Middle frontal gyrus (tissue), 1 donor: ENCODE measurements at regions not wholly inside any gene's neighbourhood (a gene's known extent, or its start where the extent isn't known, plus 50 kb on each side); places are given as distances from the start of the nearest gene placed in this dataset.
"Not testable (repeated sequence)": the region's sequence is repeated elsewhere in the genome, so short reads cannot be mapped to it uniquely, and the experiment has no call there.

ENCODE experiments used
- DNase-seq: peaks from one replicate; pipeline ENCODE4 v3.0.0-alpha.2; 2015; ENCODE audit warnings: low spot score; ENCODE audit errors: extremely low spot score

DNA sequence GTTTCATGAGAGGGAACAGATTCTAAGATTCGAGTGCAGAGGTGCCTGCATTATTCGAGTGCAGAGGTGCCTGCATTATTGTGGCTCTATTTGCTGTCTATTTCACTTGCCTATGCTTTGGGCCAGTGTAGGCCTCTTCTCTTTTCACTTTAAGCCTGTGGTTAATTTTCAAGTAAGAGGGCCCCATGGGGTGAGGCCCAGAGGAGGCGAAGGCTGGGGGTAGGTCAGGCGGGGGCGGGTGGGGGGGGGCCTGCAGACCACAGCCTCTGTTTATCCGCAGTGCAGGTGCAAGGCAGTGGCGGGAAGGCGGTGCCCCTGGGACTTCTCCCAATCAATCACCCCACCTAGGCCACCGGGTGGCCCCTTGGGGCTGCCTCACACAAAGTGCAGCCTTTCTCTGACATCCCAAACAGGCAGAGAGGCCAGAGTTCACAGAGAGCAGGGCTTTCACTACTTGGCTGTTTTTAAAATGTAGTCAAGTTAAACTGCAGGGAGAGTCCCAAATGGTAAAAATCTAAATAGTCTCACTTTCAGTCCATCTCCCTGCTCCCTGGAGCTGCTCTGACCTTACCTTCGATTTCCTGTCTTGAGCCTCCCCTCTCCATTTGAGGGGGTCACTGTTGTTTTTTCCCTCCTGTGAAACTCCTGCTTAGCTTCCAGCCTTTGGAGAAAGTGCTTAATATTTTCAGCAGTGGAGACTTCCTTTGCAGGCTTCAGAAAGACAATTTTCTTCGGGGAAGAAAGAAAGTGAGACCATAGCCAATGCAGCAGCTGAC is 249.0 kb downstream of the DLEU7 start:
- no peak for DNase-seq

DNA sequence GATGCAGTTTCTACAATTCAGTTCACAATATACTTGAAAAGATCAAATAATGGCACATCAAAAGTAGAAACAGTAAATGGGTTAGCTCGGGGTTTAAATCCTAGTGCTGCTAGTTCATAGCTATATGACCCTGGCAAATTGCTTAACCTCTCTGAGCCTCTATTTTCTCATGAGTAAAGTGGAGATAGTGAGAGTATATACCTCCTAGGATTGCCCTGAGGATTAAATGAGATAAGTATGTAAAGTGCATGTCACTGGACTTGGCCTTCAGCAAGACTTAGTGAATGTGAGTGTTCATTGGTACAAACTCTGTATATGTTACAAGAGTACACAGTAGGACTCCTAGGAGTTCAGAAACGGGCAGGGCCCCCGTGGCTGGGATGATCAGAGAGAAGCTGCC is 248.3 kb downstream of the DLEU7 start:
- DNase-seq, result no peak

DNA sequence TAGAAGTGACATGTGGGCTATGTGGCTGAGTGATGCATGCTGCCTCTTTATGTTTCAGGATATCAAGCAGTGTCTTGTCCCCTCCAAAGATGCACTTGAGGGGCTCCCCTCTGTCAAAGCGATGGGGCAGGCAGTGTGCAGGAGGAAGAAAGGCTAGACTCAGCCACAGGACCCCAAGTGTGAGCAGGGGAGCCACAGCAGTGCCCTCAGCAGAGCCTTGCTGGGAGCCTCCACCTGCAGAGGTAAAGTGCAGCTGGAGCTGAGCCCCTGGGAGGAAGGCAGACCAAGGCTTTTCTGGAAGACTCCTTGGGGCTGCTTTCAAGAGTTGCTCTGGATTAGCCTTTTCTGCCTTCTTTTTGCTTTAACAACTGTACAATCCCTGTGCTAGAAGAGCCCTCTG is 247.3 kb downstream of the DLEU7 start:
- no peak for DNase-seq

DNA sequence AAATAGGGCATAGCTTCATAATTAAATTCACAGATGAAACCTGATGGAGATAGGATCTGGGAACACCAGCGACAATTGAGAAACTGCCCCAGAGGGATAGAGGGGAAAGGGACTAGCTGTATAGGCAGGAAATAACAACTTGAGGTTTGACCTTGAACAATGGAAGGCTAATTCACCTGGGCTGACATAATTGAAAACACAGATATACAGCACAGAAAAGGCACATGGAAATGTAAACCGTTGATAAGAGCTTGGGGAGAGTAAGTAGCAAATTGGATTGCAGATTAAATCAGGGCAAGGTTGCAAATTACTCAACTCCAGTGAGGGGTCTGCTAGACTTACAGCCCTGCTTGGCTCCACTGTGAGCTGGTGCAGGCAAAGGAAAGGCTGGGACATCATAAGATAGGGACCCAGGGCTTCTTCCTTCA is 246.7 kb downstream of the DLEU7 start:
- no peak for DNase-seq

DNA sequence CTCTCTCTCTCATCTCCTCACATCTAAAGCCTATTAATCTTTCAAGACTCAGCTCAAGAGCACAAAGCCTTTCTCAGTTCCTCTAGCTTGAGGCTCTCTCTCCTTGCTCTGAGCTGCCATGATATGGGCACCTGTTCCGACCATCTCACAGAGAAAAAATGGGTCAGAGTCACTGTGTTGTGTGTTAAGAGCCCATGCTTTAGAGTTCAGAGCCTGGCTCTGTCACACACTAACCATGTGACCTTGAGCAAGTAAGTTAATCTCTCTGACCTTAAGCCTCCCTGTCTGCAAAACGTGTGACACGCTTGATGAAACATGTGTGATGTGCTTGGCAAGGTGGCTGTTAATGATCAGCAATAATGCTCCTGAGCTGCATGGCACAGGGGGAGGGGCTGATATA is 245.2 kb downstream of the DLEU7 start:
- DNase-seq, result no peak

DNA sequence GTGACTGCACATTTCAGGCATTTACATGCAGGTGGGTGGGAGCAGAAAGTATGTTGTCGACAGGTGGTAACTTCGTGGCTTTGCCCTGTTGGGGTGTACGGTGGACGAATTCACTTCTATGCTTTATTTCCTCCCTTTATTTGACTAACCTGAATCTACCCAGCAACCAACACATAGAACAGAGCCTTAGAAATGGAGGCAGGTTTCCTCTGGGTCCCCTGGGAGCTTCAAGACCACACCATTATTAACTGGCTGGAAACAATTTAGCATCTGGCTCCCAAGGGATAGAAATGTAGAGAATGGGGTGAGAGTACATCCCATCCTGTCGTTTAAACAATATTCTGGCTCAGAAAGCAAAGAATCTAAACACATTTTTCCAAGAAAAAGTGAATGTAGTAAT is 244.4 kb downstream of the DLEU7 start:
- no peak for DNase-seq

DNA sequence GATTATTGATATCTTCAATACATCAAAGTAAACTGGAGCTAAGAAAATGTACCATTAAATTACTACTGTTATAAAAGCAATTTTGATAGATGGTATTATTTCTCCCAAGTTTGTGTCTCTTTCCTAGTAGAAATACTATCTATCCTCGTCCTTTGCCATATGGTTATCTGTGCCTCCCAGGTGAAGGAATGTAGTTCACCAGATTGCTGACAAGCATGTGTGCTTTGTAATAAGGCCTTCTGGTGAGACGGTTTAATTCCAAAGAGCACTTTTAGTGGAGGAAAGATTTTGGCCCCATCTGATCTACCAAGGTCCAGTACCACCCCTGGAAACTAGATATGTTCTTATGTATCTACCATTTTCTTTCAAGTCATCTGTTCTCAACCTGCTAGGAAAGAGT is 243.6 kb downstream of the DLEU7 start:
- no peak for DNase-seq

DNA sequence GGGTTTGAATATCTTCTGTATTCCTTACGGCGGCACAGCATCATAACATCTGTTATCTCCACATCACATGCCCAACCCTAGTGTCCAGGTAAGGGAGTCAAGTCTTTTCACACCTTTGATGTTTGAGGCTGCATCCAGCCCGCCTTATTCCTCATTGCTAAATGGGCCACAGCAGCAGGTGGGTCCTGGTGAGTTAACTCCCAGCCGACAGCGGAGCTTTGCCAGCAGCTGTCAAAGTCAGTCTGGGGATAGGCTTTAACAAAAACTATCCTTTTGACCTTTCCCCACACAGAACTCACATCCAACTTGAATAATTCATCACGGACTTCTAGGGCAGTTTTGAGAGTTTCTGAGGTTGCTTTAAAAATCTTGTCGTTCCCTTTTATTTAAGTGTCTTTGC is 235.1 kb downstream of the DLEU7 start:
- no peak for DNase-seq

DNA sequence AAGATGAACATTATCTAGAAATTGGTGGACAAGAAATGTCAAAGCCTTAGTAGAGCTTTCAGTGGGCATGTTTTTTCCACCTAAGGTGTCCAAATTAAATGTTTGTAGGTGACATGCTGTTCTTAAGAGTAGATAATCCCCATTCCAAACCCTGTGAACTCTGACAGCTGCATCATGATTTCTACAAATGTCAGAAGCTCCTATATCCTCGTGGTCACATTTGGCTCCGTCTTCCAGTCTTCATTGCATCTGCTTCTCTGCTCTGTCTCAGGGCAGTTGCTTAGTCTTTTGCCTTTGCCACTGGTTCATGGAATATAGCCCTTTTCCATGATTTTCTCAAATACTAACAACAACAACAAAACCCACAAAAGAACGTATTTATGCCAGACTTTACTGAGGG is 234.5 kb downstream of the DLEU7 start:
- no peak for DNase-seq

DNA sequence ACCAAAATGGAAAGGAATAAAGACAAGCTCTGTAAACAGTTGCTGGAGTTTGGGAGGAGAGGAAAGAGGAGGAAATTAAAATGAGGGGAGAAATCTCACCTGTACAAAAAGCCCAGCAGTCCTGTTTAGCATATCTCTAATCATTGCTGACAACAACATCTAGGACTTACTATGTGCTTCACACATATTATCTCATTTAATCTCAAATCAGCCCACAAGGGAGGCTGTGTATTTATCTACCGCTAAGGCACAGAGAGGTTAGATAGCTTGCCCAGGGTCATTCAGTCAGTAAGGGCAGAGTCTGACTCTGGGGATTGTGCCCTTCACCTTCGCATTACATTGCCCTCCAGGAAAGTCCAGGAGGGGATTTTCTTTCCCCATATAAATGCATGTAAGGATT is 233.3 kb downstream of the DLEU7 start:
- no peak for DNase-seq

DNA sequence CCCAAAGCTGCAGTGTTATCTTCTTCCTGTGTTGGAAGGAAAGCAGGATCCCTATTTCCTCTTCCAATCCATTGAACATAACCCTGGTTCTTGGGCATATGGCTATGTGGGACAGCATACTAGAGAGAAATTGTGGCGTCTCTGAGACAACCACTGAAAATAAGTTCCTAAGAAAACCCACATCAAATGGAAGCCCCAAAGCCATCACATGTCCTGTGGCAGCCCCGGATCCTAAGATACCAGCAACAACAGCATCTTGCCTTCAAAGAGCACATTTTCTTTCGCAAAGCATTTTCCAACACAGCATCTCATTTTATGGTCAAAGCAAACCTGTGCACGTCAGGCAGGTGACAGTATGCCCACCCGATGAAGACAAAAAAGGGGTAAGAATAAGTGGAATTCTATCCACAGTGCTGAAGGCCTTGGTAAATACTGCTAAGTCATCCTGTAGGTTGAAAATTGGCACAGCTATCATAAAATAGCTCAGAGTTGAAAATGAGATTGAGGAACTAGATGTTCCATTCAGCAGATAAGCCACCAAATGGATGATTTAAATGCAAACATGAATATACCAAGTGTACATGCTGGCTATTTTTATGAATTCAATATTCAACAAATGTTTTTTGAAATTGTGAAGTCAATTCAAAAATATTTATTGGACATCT is 232.2 kb downstream of the DLEU7 start:
- no peak for DNase-seq

DNA sequence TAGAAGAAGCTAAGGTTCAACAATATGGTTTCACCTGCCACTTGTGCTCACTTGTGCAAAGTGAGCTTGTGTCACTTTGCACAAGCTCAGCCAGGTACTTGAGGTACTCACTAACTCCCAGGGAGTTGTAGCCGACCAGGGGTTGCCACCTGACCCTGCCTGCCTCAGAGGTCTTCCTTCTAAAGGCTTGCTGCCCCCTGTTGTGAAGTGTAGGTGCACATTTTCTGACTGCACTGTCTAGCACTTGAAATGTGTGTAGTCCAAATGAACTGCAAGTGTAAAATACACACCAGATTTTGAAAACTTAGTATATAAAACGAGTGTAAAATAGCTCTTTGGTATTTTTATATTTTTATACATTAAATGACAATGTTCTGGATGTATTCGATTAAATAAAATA is 230.8 kb downstream of the DLEU7 start:
- DNase-seq, result no peak

DNA sequence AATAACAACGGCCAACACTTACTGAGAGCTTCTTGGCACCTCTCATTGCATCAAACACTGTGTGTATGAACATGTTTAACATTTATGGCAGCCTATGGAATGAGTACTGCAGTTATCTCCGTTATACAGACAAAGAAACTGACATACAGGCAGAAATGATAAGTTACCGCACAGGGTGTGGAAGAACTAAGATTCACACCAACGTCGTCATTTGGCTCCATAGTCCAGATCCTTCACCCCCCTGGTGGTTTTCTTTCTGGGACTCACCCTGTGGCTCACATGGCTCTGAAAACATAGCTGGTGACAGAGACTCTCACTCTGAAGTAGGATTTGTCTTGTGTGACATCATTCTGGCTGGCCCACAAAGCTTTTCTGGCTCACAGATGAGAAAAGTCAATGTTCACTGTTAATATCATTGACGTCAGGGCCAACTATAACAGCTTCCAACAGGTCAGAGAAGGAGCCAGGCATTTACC is 230.1 kb downstream of the DLEU7 start:
- DNase-seq, result no peak

DNA sequence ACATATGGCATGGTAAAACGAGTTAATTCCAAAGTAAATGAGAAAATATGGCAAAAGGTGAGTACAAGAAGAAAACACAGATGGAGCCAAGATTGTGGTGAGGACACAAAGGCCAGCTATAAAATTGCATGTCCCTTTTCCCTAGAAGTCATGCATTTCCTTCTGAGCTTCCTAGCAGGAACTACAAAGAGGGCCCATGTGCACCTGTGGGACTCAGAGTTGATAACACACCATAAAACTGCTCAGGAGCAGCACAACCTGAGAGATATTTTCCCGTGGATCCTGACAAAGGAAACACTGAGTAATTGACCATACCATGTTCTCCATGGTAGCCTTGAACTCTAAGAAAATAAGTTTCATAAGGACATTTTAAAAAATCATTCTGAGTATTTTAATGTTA is 228.3 kb downstream of the DLEU7 start:
- no peak for DNase-seq

DNA sequence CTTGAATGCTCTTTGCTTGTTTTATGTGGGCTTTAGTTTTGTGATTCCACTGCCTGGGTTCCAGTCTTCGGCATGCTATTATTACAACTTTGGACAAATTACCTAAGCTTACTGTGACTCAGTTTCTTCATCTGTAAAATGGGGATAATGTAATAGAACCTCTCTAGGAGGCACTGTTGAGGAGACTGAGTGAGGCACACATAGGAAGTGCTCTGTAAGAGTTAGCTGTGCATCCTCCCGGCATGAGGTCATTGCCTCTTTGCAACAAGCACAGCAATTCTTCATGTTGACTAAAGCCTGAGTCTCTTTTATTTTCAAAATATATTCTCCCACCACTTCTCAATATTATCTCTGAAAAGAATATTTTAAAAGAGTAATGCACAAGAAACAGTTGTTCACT is 227.4 kb downstream of the DLEU7 start:
- no peak for DNase-seq

DNA sequence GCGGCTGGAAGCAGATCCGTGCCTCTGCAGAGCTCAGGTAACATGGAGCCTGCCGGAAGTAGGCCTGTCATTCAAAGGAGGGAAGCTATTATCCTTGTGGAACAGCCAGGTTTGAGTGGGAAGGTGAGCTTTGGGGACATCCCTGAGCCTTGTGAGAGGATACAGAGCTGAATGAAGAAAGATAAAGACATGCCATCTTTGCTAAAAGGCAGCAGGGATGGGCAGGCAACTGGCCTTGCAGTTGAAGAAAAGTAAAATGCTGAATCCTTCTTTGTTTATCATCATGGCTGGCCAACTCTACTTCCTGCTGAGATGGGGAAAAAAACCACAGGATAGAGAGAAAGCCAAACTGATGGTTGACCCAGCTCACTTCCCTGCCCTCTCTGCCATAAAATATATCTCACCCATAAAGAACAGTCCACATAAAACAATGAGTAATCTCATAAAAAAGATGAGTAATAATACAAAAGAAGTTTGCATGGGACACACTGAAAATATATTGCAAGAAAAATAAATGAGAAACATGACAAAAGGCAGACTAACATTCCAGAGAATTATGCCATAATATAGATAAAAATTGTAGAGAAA is 226.3 kb downstream of the DLEU7 start:
- DNase-seq, result no peak

DNA sequence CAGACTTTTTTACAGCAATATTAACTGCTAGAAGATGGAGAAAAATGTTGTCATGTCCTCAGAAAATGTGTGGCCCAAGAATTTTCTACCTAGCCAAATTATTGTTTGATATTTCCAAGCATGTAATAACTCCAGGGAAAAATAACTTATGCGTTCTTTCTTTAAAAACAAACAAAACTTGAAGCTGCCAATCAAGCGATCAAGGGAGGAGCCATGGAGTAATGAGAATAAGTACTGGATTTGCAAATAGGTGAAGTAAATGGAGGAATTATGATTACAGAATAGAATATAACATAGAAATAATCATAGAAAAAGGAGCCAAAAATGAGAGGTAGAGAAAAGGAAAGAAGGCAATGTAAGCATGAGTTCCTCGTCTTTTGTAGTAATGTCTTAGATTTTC is 225.3 kb downstream of the DLEU7 start:
- no peak for DNase-seq

DNA sequence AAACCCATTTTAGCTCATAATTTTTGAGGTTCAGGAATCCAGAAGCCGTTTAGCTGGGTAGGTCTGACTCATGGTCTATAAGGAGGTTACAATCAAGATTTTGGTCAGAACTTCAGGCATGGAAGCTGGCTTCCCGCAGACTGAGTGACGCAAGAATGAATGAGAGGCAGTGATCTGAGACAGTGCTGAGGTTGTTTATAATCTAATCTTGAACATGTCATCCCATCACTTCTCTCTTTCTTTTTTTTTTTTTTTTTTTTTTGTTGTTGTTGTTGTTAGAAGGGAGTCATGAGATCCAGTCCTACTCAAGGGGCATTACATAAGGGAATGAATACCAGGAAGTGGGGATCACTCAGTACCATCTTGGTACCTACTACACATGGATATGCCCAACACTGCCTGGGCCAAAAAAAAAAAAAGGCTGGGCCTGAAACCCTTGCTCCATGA is 217.4 kb downstream of the DLEU7 start:
- no peak for DNase-seq

DNA sequence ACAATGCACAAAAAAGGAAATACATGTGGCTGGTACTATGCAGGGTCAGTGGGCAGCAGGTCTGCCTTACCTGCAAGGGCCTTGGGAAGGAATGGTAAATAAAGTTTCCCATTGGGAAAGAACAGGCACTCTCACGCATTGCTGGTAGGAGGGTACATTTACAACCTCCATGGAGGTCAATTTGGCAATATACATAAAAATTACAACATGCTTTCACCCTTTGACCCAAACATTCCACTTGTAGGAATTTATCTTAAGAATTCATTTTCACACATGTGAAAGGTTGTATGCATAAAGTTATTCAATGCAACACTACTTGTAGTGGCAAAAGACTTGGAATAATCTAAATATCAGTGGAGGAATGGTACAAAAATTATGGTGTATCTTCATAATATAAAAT is 216.4 kb downstream of the DLEU7 start:
- DNase-seq, result no peak

DNA sequence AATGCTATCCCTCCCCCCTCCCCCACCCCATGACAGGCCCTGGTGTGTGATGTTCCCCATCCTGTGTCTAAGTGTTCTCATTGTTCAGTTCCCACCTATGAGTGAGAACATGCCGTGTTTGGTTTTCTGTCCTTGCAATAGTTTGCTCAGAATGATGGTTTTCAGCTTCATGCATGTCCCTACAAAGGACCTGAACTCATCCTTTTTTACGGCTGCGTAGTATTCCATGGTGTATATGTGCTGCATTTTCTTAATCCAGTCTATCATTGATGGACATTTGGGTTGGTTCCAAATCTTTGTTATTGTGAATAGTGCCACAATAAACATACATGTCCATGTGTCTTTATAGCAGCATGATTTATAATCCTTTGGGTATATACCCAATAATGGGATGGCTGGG is 215.0 kb downstream of the DLEU7 start:
- DNase-seq, result not testable (repeated sequence)

DNA sequence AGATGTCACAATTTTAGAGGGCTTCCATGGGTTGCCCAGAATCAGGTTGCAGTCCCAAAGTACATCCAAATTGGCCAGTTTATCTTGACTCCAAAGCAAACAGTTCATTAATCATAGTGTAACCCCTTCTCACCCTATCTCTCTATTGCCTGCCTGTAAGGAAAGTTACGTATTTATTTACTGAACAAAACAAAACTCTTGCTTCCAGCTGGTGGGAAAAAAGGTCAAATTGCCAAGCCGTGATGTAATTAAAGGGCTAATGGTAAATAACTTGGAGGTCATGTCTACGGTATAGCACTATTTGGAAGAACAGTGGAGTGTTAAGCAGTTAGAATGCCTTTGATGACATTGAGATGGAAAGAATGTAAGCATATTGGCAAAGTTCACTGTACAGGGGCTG is 214.0 kb downstream of the DLEU7 start:
- DNase-seq, result no peak

DNA sequence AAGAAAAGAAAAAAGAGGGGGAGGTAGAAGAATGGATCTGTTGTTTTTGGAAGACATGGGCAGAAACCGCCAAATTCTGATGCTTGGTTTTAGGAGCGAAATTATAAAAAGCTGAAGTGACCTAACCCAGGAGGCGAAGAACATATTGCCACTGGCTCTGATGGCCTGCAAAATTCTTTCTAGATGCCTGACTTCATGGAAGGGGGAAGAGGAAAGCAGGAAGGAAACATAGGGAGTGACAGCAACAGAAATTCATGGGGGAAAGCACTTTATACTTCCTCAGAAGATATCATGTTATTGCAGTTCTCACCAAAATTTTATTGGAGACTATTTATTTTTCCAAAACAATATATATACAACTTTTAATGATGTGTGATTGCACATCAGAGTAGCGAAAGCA is 213.5 kb downstream of the DLEU7 start:
- no peak for DNase-seq

DNA sequence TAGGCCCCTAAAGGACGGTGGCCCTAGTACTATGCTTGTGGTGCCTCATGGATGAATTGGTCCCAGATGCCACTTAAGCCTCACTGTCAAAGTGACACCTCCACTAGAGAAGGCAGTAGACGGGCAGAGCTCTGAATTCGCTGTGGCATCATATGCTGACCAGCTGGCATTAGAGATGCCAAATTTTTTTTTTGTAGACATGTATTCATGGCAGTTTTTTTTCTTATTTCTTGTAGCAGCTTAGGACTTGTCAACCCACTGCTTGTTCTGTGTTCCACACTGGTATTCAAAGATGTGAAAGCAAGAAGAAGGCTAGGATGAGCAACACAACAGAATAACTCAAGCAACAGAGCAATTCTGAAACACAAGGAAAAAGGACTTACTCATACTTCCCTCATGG is 212.5 kb downstream of the DLEU7 start:
- DNase-seq, result no peak
